Stimulated activated CD8-positive, alpha-beta memory T cell treated with anti-CD3 and anti-CD28 coated beads, Interleukin-2, amount 100 ng/mL, for 48 hours (primary cell): ENCODE measurements at regions not wholly inside any gene's neighbourhood (a gene's known extent, or its start where the extent isn't known, plus 50 kb on each side); places are given as distances from the start of the nearest gene placed in this dataset.
"Not testable (repeated sequence)": the region's sequence is repeated elsewhere in the genome, so short reads cannot be mapped to it uniquely, and the experiment has no call there.

Source experiments
- DNase-seq, 2 donors: peaks; one replicate each; pipeline ENCODE4 v3.0.0-alpha.2; 2020; ENCODE audit warnings: low read depth in 2 of 2

- DNase-seq = no peak
Measured at GRCh38 chr14:76264384-76264783, 111.6 kb upstream of the ESRRB start.

GRCh38 chr14:76267322-76268046 lies 108.5 kb upstream of the ESRRB start:
- peak in 1 of 2 donors; percentile 2 for DNase-seq

- DNase-seq = no peak
Measured at GRCh38 chr14:76268047-76268431, 107.9 kb upstream of the ESRRB start.

GRCh38 chr14:76268700-76269099 lies 107.2 kb upstream of the ESRRB start:
- no peak for DNase-seq

GRCh38 chr14:76271041-76271755 lies 104.7 kb upstream of the ESRRB start:
- DNase-seq = no peak

- no peak for DNase-seq
Measured at GRCh38 chr14:76272349-76272748, 103.6 kb upstream of the ESRRB start.

GRCh38 chr14:76272774-76273173 lies 103.2 kb upstream of the ESRRB start:
- no peak for DNase-seq

GRCh38 chr14:76273346-76273745 lies 102.6 kb upstream of the ESRRB start:
- DNase-seq = no peak

GRCh38 chr14:76274324-76274723 lies 101.6 kb upstream of the ESRRB start:
- no peak for DNase-seq

- DNase-seq = no peak
Measured at GRCh38 chr14:76277586-76278130, 98.3 kb upstream of the ESRRB start.

GRCh38 chr14:76280221-76280620 lies 95.7 kb upstream of the ESRRB start:
- no peak for DNase-seq

GRCh38 chr14:76282581-76282980 lies 93.4 kb upstream of the ESRRB start:
- no peak for DNase-seq

GRCh38 chr14:76287063-76287462 lies 88.9 kb upstream of the ESRRB start:
- DNase-seq = no peak

- no peak for DNase-seq
Measured at GRCh38 chr14:76289276-76289675, 86.7 kb upstream of the ESRRB start.

- no peak for DNase-seq
Measured at GRCh38 chr14:76292561-76292960, 83.4 kb upstream of the ESRRB start.

- DNase-seq = no peak
Measured at GRCh38 chr14:76293221-76293620, 82.7 kb upstream of the ESRRB start.

GRCh38 chr14:76293923-76294322 lies 82.0 kb upstream of the ESRRB start:
- DNase-seq = no peak

- no peak for DNase-seq
Measured at GRCh38 chr14:76294876-76295275, 81.1 kb upstream of the ESRRB start.

- no peak for DNase-seq
Measured at GRCh38 chr14:76298896-76299295, 77.0 kb upstream of the ESRRB start.

GRCh38 chr14:76303188-76303587 lies 72.7 kb upstream of the ESRRB start:
- not testable (repeated sequence) for DNase-seq

- no peak for DNase-seq
Measured at GRCh38 chr14:76304536-76305267, 71.2 kb upstream of the ESRRB start.

- no peak for DNase-seq
Measured at GRCh38 chr14:76305268-76305826, 70.6 kb upstream of the ESRRB start.
